ENCODE measurements at regions not wholly inside any gene's neighbourhood (a gene's known extent, or its start where the extent isn't known, plus 50 kb on each side); places are given as distances from the start of the nearest gene placed in this dataset.

GRCh38 chr2:41595240-41595639 lies 452.6 kb upstream of the PKDCC start:
- DNase-seq (ENCODE audit: low spot score): no peak
- peaks cover 3% of the 10 kb centered on the region for H3K27me3 Mint-ChIP-seq (ENCODE audit: low read depth)
- TF ChIP-seq CTCF (IDR thresholded peaks at IDR 0.05): no peak
- no peak overlapping the region for H3K27ac Mint-ChIP-seq (ENCODE audit: unreplicated experiment)
- H3K4me1 Mint-ChIP-seq (ENCODE audit: low read depth): peaks cover 41% of the 10 kb centered on the region
- no peak overlapping the region for H3K4me3 Mint-ChIP-seq (ENCODE audit: unreplicated experiment)
- H3K36me3 Mint-ChIP-seq (ENCODE audit: low read depth): peaks cover 2% of the 10 kb centered on the region
- H3K9me3 Mint-ChIP-seq (ENCODE audit: low read depth): peaks cover 3% of the 10 kb centered on the region

GRCh38 chr2:41597680-41598079 lies 450.1 kb upstream of the PKDCC start:
- no peak for DNase-seq (ENCODE audit: low spot score)
- H3K4me3 Mint-ChIP-seq (ENCODE audit: unreplicated experiment): no peak overlapping the region
- no peak overlapping the region for H3K27ac Mint-ChIP-seq (ENCODE audit: unreplicated experiment)
- TF ChIP-seq CTCF (IDR thresholded peaks at IDR 0.05): no peak
- H3K36me3 Mint-ChIP-seq (ENCODE audit: low read depth): peaks cover 2% of the 10 kb centered on the region
- peaks cover 1% of the 10 kb centered on the region for H3K27me3 Mint-ChIP-seq (ENCODE audit: low read depth)
- peaks cover 3% of the 10 kb centered on the region for H3K9me3 Mint-ChIP-seq (ENCODE audit: low read depth)
- peaks cover 34% of the 10 kb centered on the region for H3K4me1 Mint-ChIP-seq (ENCODE audit: low read depth)

- peaks cover 34% of the 10 kb centered on the region for H3K4me1 Mint-ChIP-seq (ENCODE audit: low read depth)
- peak overlapping the region; percentile 32 for H3K27ac Mint-ChIP-seq (ENCODE audit: unreplicated experiment)
- no peaks in the 10 kb centered on the region for H3K27me3 Mint-ChIP-seq (ENCODE audit: low read depth)
- TF ChIP-seq CTCF (IDR thresholded peaks at IDR 0.05): no peak
- H3K9me3 Mint-ChIP-seq (ENCODE audit: low read depth): peaks cover 3% of the 10 kb centered on the region
- no peak for DNase-seq (ENCODE audit: low spot score)
- no peak overlapping the region for H3K4me3 Mint-ChIP-seq (ENCODE audit: unreplicated experiment)
- H3K36me3 Mint-ChIP-seq (ENCODE audit: low read depth): peaks cover 2% of the 10 kb centered on the region
These were observed 449.5 kb upstream of the PKDCC start for GRCh38 chr2:41598161-41598894.

GRCh38 chr2:41600460-41600859 lies 447.4 kb upstream of the PKDCC start:
- DNase-seq (ENCODE audit: low spot score): no peak
- H3K4me1 Mint-ChIP-seq (ENCODE audit: low read depth): peaks cover 29% of the 10 kb centered on the region
- H3K27me3 Mint-ChIP-seq (ENCODE audit: low read depth): no peaks in the 10 kb centered on the region

GRCh38 chr2:41602341-41602740 lies 445.5 kb upstream of the PKDCC start:
- H3K36me3 Mint-ChIP-seq (ENCODE audit: low read depth): peaks cover 2% of the 10 kb centered on the region
- H3K9me3 Mint-ChIP-seq (ENCODE audit: low read depth): peaks cover 3% of the 10 kb centered on the region
- H3K4me1 Mint-ChIP-seq (ENCODE audit: low read depth): peaks cover 38% of the 10 kb centered on the region
- H3K4me3 Mint-ChIP-seq (ENCODE audit: unreplicated experiment): no peak overlapping the region
- H3K27me3 Mint-ChIP-seq (ENCODE audit: low read depth): no peaks in the 10 kb centered on the region
- no peak for TF ChIP-seq CTCF (IDR thresholded peaks at IDR 0.05)
- no peak for DNase-seq (ENCODE audit: low spot score)
- no peak overlapping the region for H3K27ac Mint-ChIP-seq (ENCODE audit: unreplicated experiment)

More at GRCh38 chr2:41600460-41600859, 447.4 kb upstream of the PKDCC start:
- no peak for TF ChIP-seq CTCF (IDR thresholded peaks at IDR 0.05)
- Mint-ChIP-seq H3K9me3 (ENCODE audit: low read depth) (peaks cover 3% of the 10 kb centered on the region), H3K4me3 (ENCODE audit: unreplicated experiment) (no peak overlapping the region), H3K27ac (ENCODE audit: unreplicated experiment) (no peak overlapping the region), H3K36me3 (ENCODE audit: low read depth) (peaks cover 2% of the 10 kb centered on the region)

Data from chondrocyte (in vitro differentiated cells).